A549 (cell line): ENCODE measurements at regions not wholly inside any gene's neighbourhood (a gene's known extent, or its start where the extent isn't known, plus 50 kb on each side); places are given as distances from the start of the nearest gene placed in this dataset.

ENCODE experiments used
- ATAC-seq, 2 experiments: fragments of 200-7000 bp in 1 of 2; fragments of >200 bp in 1 of 2; cut with Nextera tagmentation in 1 of 2; cut with Tn5 transposase in 1 of 2; 3 replicates each; pipeline versions ENCODE4 v1.8.0 to v1.9.1; 2018 to 2020; ENCODE audit warnings: mild to moderate bottlenecking in 1 of 2, moderate library complexity in 1 of 2
- CTCF ChIA-PET: fragments of 300-600 bp; sonication (Branson Sonifier 250); formaldehyde crosslinking; extraction: SDS; loops from one replicate; lab custom pipeline; 2021; ENCODE audit warnings: antibody characterized with exemption, inconsistent platforms; lab: Yijun Ruan, JAX
- POLR2A ChIA-PET: fragments of 350-600 bp; formaldehyde crosslinking; extraction: SDS; loops from one replicate; lab custom pipeline; 2021; ENCODE audit warnings: antibody characterized with exemption, inconsistent platforms; lab: Yijun Ruan, JAX
- DNase-seq, 2 experiments: peaks; one replicate each; pipeline versions ENCODE4 v3.0.0 to v3.0.0-alpha.2; 2011 to 2016; ENCODE audit warnings: low read depth in 1 of 2, low spot score in 1 of 2
- FAIRE-seq: peaks from 2 replicates; lab custom pipeline; 2011; peaks lifted over from hg19 to GRCh38; lab: Jason Lieb, UNC
- H3K27ac ChIP-seq, 2 experiments: fragments of >200 bp; sonication (Bioruptor Twin); formaldehyde crosslinking; 3 replicates each; pipeline ENCODE4 v1.5.1; 2016 to 2017
- H3K4me1 ChIP-seq: fragments of >200 bp; sonication (Bioruptor Twin); formaldehyde crosslinking; 3 replicates; pipeline ENCODE4 v1.6.1; 2016
- H3K4me2 ChIP-seq: fragments of >200 bp; sonication (Bioruptor Twin); formaldehyde crosslinking; 3 replicates; pipeline ENCODE4 v1.6.1; 2016
- H3K4me3 ChIP-seq: fragments of >200 bp; sonication (Bioruptor Twin); formaldehyde crosslinking; 3 replicates; pipeline ENCODE4 v1.5.1; 2016
- H3K9me3 ChIP-seq: fragments of >200 bp; sonication (Bioruptor Twin); formaldehyde crosslinking; 3 replicates; pipeline ENCODE4 v1.6.1; 2016
- BHLHE40 ChIP-seq: IDR thresholded peaks from 2 replicates; pipeline ENCODE4 v1.6.1; 2012; ENCODE audit warnings: low read depth, low read length, inconsistent platforms
- CBX2 ChIP-seq: fragments of 200-600 bp; sonication (generic); IDR thresholded peaks from 2 replicates; pipeline ENCODE4 v1.6.1; 2016; ENCODE audit warnings: low read depth, mild to moderate bottlenecking, borderline replicate concordance
- CHD2 ChIP-seq: fragments of 150-350 bp; IDR thresholded peaks from 2 replicates; pipeline ENCODE4 v1.6.1; 2014; ENCODE audit warnings: low read length; ENCODE audit not compliant: partially characterized antibody
- EHMT2 ChIP-seq: fragments of 200-600 bp; sonication (generic); IDR thresholded peaks from 2 replicates; pipeline ENCODE4 v1.6.1; 2016; ENCODE audit warnings: antibody characterized with exemption, low read depth, mild to moderate bottlenecking, moderate library complexity
- HOXA7 ChIP-seq: fragments of 250-450 bp; sonication (Bioruptor Pico); IDR thresholded peaks from 2 replicates; pipeline ENCODE4 v1.5.0; 2020; ENCODE audit warnings: mild to moderate bottlenecking, moderate library complexity
- KDM5A ChIP-seq: fragments of 200-600 bp; sonication (generic); IDR thresholded peaks from 2 replicates; pipeline ENCODE4 v1.6.1; 2016; ENCODE audit warnings: antibody characterized with exemption, mild to moderate bottlenecking
- MAFK ChIP-seq: fragments of 450-650 bp; IDR thresholded peaks from 2 replicates; pipeline ENCODE4 v1.6.1; 2014; ENCODE audit not compliant: partially characterized antibody
- NPAS2 ChIP-seq: fragments of 250-450 bp; sonication (Bioruptor Pico); IDR thresholded peaks from 2 replicates; pipeline ENCODE4 v1.8.0; 2022; ENCODE audit warnings: mild to moderate bottlenecking, moderate library complexity, borderline replicate concordance
- PBX3 ChIP-seq: IDR thresholded peaks from 2 replicates; pipeline ENCODE4 v1.6.1; 2012
- POLR2A ChIP-seq: IDR thresholded peaks from 2 replicates; pipeline ENCODE4 v1.6.1; 2012; ENCODE audit warnings: mild to moderate bottlenecking, low read length
- POLR2AphosphoS2 ChIP-seq: conservative IDR thresholded peaks from 2 replicates; pipeline ENCODE4 v1.6.1; 2012; ENCODE audit warnings: low read length, improper control_type of control experiment, inconsistent platforms
- RAD21 ChIP-seq, 2 experiments: fragments of >200 bp in 1 of 2; sonication (Bioruptor Twin) in 1 of 2; formaldehyde crosslinking in 1 of 2; IDR thresholded peaks in 1 of 2; conservative IDR thresholded peaks in 1 of 2; 2 replicates in 1 of 2; 3 replicates in 1 of 2; pipeline ENCODE4 v1.6.1; 2012 to 2018; ENCODE audit warnings: inconsistent platforms in 1 of 2
- RCOR1 ChIP-seq: fragments of 150-350 bp; IDR thresholded peaks from 2 replicates; pipeline ENCODE4 v1.6.1; 2014; ENCODE audit warnings: antibody characterized with exemption, low read length, low read depth
- TFCP2L1 ChIP-seq: fragments of 250-450 bp; sonication (Bioruptor Pico); IDR thresholded peaks from 2 replicates; pipeline ENCODE4 v1.5.0; 2021; ENCODE audit warnings: mild to moderate bottlenecking
- WGBS: methylation state at CpG from one replicate; pipeline ENCODE4 v1.1.6; 2017; ENCODE audit errors: missing lambda C conversion rate; 5-methylcytosine and 5-hydroxymethylcytosine counted together
- TF ChIP-seq, protein P1 (sequence below): fragments of >200 bp; sonication (Bioruptor Twin); formaldehyde crosslinking; IDR thresholded peaks from 2 replicates; pipeline ENCODE4 v1.6.1; 2016
- TF ChIP-seq, protein P2 (sequence below): fragments of 200-600 bp; sonication (generic); IDR thresholded peaks from 2 replicates; pipeline ENCODE4 v1.6.1; 2016; ENCODE audit warnings: antibody characterized with exemption, mild to moderate bottlenecking, moderate library complexity
- TF ChIP-seq, protein P3 (sequence below): IDR thresholded peaks from 2 replicates; pipeline ENCODE4 v1.6.1; 2012

GRCh38 chr22:22741843-22742242 is 97.4 kb downstream of the GGTLC2 start:
- 27% methylated on average over 4 of the region's 4 CpGs for WGBS
- CTCF ChIA-PET: interaction anchor here (1.2 to 2.9 kb wide), 3 partner anchors 12 to 76 kb away, joined by 3 to 11 read pairs (median 4); no protein-coding TSS in a partner anchor
- FAIRE-seq: no peak

DNA sequence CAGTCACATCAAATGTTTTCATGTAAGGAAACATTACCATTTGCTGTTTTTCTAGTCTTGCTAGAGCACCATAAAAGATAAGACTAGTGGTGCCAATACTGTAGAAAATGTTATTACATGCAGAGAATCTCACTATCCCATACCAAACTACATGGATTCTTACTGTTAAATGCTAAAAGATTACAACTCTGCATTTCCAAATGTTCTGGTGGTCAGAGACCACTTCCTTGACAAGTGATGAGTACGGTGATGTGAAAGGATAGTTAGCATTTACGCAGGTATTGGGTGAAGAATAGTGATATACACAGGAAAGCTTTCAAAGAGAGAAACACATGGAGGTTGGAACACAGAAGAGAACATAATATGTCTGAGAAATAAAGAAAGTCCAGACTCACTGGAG is 98.2 kb downstream of the GGTLC2 start:
- H3K4me1 ChIP-seq: no peaks in the 10 kb centered on the region
- ChIA-PET POLR2A (no interaction called here), CTCF (interaction anchor here (1.2 to 2.9 kb wide), 2 partner anchors 11 to 77 kb away, joined by 4 to 11 read pairs; no protein-coding TSS in a partner anchor)
- no peak for FAIRE-seq
- DNase-seq: no peak
- ATAC-seq: no peak
- no peak overlapping the region for H3K4me3 ChIP-seq
- WGBS: 71% methylated on average over 2 of the region's 2 CpGs
- H3K9me3 ChIP-seq: no peaks in the 10 kb centered on the region
- no peak overlapping the region for H3K27ac ChIP-seq
- H3K4me2 ChIP-seq: no peak overlapping the region
- no peak for TF ChIP-seq NPAS2 (CRISPR knock-in tag)
- no peak for TF ChIP-seq MAFK
- TF ChIP-seq PBX3: no peak
- no peak for TF ChIP-seq POLR2AphosphoS2
- TF ChIP-seq, protein P1, sequence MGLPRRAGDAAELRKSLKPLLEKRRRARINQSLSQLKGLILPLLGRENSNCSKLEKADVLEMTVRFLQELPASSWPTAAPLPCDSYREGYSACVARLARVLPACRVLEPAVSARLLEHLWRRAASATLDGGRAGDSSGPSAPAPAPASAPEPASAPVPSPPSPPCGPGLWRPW: no peak
- no peak for TF ChIP-seq BHLHE40
- no peak for TF ChIP-seq RCOR1
- TF ChIP-seq, protein P2, sequence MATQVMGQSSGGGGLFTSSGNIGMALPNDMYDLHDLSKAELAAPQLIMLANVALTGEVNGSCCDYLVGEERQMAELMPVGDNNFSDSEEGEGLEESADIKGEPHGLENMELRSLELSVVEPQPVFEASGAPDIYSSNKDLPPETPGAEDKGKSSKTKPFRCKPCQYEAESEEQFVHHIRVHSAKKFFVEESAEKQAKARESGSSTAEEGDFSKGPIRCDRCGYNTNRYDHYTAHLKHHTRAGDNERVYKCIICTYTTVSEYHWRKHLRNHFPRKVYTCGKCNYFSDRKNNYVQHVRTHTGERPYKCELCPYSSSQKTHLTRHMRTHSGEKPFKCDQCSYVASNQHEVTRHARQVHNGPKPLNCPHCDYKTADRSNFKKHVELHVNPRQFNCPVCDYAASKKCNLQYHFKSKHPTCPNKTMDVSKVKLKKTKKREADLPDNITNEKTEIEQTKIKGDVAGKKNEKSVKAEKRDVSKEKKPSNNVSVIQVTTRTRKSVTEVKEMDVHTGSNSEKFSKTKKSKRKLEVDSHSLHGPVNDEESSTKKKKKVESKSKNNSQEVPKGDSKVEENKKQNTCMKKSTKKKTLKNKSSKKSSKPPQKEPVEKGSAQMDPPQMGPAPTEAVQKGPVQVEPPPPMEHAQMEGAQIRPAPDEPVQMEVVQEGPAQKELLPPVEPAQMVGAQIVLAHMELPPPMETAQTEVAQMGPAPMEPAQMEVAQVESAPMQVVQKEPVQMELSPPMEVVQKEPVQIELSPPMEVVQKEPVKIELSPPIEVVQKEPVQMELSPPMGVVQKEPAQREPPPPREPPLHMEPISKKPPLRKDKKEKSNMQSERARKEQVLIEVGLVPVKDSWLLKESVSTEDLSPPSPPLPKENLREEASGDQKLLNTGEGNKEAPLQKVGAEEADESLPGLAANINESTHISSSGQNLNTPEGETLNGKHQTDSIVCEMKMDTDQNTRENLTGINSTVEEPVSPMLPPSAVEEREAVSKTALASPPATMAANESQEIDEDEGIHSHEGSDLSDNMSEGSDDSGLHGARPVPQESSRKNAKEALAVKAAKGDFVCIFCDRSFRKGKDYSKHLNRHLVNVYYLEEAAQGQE: no peak
- TF ChIP-seq TFCP2L1 (CRISPR knock-in tag): no peak
- TF ChIP-seq KDM5A: no peak
- no peak for TF ChIP-seq CBX2
- no peak for TF ChIP-seq RAD21 (conservative IDR thresholded peaks at IDR 0.05 in 1 of 2, IDR thresholded peaks at IDR 0.05 in 1 of 2)
- TF ChIP-seq EHMT2: no peak
- TF ChIP-seq CHD2: no peak

More at GRCh38 chr22:22741843-22742242, 97.4 kb downstream of the GGTLC2 start:
- POLR2A ChIA-PET: no interaction called here
- DNase-seq (no peak), ATAC-seq (no peak)
- H3K4me1 ChIP-seq: no peaks in the 10 kb centered on the region
- H3K4me2 ChIP-seq: no peak overlapping the region
- no peaks in the 10 kb centered on the region for H3K9me3 ChIP-seq
- TF ChIP-seq POLR2A (no peak), HOXA7 (CRISPR knock-in tag) (no peak), MAFK (no peak)
- TF ChIP-seq, protein P2: no peak
- TF ChIP-seq, protein P3, sequence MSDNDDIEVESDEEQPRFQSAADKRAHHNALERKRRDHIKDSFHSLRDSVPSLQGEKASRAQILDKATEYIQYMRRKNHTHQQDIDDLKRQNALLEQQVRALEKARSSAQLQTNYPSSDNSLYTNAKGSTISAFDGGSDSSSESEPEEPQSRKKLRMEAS: no peak
- no peak overlapping the region for H3K4me3 ChIP-seq
- H3K27ac ChIP-seq: no peak overlapping the region
